GM23338 (cell line): ENCODE measurements at regions not wholly inside any gene's neighbourhood (a gene's known extent, or its start where the extent isn't known, plus 50 kb on each side); places are given as distances from the start of the nearest gene placed in this dataset.

Experiments used
- EZH2 ChIP-seq: fragments of 200-600 bp; sonication (generic); IDR thresholded peaks from one replicate; pipeline ENCODE4 v1.8.0; 2017; ENCODE audit warnings: antibody characterized with exemption, mild to moderate bottlenecking, low read depth; ENCODE audit not compliant: unreplicated experiment
- EZH2phosphoT487 ChIP-seq: fragments of 200-600 bp; sonication (generic); IDR thresholded peaks from one replicate; pipeline ENCODE4 v1.8.1; 2018; ENCODE audit warnings: antibody characterized with exemption; ENCODE audit not compliant: unreplicated experiment
- JUNB ChIP-seq: IDR thresholded peaks from one replicate; pipeline ENCODE4 v1.6.1; 2016; ENCODE audit warnings: antibody characterized with exemption; ENCODE audit not compliant: unreplicated experiment
- POLR2AphosphoS5 ChIP-seq: IDR thresholded peaks from 2 replicates; pipeline ENCODE4 v1.6.1; 2016; ENCODE audit warnings: antibody characterized with exemption, low read depth
- REST ChIP-seq: IDR thresholded peaks from one replicate; pipeline ENCODE4 v1.6.1; 2018; ENCODE audit warnings: antibody characterized with exemption; ENCODE audit not compliant: unreplicated experiment
- ZNF114 ChIP-seq: fragments of 250-450 bp; sonication (Bioruptor Pico); IDR thresholded peaks from 2 replicates; pipeline ENCODE4 v1.5.0; 2020; ENCODE audit warnings: mild to moderate bottlenecking, moderate library complexity
- TF ChIP-seq, protein P1 (sequence below), 2 experiments: fragments of 200-600 bp in 1 of 2; sonication (generic) in 1 of 2; conservative IDR thresholded peaks; 2 replicates each; pipeline versions ENCODE4 v1.5.1 to v1.6.1; 2016 to 2017; ENCODE audit warnings: antibody characterized with exemption in 2 of 2, low read depth in 2 of 2, mild to moderate bottlenecking in 2 of 2, moderate library complexity in 1 of 2

- TF ChIP-seq EZH2, result no peak
- TF ChIP-seq, protein P1, sequence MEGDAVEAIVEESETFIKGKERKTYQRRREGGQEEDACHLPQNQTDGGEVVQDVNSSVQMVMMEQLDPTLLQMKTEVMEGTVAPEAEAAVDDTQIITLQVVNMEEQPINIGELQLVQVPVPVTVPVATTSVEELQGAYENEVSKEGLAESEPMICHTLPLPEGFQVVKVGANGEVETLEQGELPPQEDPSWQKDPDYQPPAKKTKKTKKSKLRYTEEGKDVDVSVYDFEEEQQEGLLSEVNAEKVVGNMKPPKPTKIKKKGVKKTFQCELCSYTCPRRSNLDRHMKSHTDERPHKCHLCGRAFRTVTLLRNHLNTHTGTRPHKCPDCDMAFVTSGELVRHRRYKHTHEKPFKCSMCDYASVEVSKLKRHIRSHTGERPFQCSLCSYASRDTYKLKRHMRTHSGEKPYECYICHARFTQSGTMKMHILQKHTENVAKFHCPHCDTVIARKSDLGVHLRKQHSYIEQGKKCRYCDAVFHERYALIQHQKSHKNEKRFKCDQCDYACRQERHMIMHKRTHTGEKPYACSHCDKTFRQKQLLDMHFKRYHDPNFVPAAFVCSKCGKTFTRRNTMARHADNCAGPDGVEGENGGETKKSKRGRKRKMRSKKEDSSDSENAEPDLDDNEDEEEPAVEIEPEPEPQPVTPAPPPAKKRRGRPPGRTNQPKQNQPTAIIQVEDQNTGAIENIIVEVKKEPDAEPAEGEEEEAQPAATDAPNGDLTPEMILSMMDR (conservative IDR thresholded peaks at IDR 0.05; ENCODE audit: low read depth in 2 of 2), result no peak
- no peak for TF ChIP-seq POLR2AphosphoS5
- TF ChIP-seq EZH2phosphoT487, result no peak
- no peak for TF ChIP-seq REST
- TF ChIP-seq ZNF114, result no peak
- TF ChIP-seq JUNB, result no peak
Measured at GRCh38 chr16:49022351-49022963, 259.2 kb downstream of the CBLN1 start.
